GM23248 (cell line): ENCODE measurements at regions not wholly inside any gene's neighbourhood (a gene's known extent, or its start where the extent isn't known, plus 50 kb on each side); places are given as distances from the start of the nearest gene placed in this dataset.

Experiments used
- DNase-seq: peaks from one replicate; pipeline ENCODE4 v3.0.0-alpha.2; 2015
- H2AFZ ChIP-seq: fragments of 200-600 bp; sonication (generic); 2 replicates; pipeline ENCODE4 v1.6.1; 2016; ENCODE audit warnings: antibody characterized with exemption
- H3F3A ChIP-seq: fragments of 200-600 bp; sonication (generic); 2 replicates; pipeline ENCODE4 v1.6.1; 2016; ENCODE audit warnings: mild to moderate bottlenecking, antibody characterized with exemption, mixed run types; ENCODE audit not compliant: insufficient read depth
- H3K27ac ChIP-seq: fragments of 200-600 bp; sonication (generic); 2 replicates; pipeline ENCODE4 v1.5.1; 2016; ENCODE audit warnings: mild to moderate bottlenecking
- H3K27me3 ChIP-seq: fragments of 200-600 bp; sonication (generic); replicated peaks from 2 replicates; pipeline ENCODE4 v1.6.1; 2016; ENCODE audit warnings: mild to moderate bottlenecking; ENCODE audit not compliant: insufficient read depth
- H3K36me3 ChIP-seq: fragments of 200-600 bp; sonication (generic); 2 replicates; pipeline ENCODE4 v1.6.1; 2016; ENCODE audit warnings: low read depth, mild to moderate bottlenecking
- H3K4me1 ChIP-seq: fragments of 200-600 bp; sonication (generic); 2 replicates; pipeline ENCODE4 v1.6.1; 2016; ENCODE audit warnings: mild to moderate bottlenecking; ENCODE audit not compliant: insufficient read depth
- H3K4me2 ChIP-seq: fragments of 200-600 bp; sonication (generic); one replicate; pipeline ENCODE4 v1.6.1; 2016; ENCODE audit warnings: mild to moderate bottlenecking; ENCODE audit not compliant: unreplicated experiment
- H3K4me3 ChIP-seq: fragments of 200-600 bp; sonication (generic); 2 replicates; pipeline ENCODE4 v1.5.1; 2016; ENCODE audit warnings: mild to moderate bottlenecking
- H3K79me2 ChIP-seq: fragments of 200-600 bp; sonication (generic); 2 replicates; pipeline ENCODE4 v1.6.1; 2016; ENCODE audit warnings: mild to moderate bottlenecking; ENCODE audit not compliant: insufficient read depth
- H3K9ac ChIP-seq: fragments of 200-600 bp; sonication (generic); 2 replicates; pipeline ENCODE4 v1.6.1; 2016; ENCODE audit warnings: mild to moderate bottlenecking
- H3K9me2 ChIP-seq: fragments of 200-600 bp; sonication (generic); 2 replicates; pipeline ENCODE4 v1.6.1; 2016; ENCODE audit warnings: mixed run types, mild to moderate bottlenecking, moderate library complexity; ENCODE audit not compliant: insufficient read depth
- H3K9me3 ChIP-seq: fragments of 200-600 bp; sonication (generic); one replicate; pipeline ENCODE4 v1.6.1; 2017; ENCODE audit warnings: low read depth
- H4K20me1 ChIP-seq: fragments of 200-600 bp; sonication (generic); 2 replicates; pipeline ENCODE4 v1.6.0; 2016; ENCODE audit not compliant: insufficient read depth
- EZH2 ChIP-seq: fragments of 200-600 bp; sonication (generic); IDR thresholded peaks from 2 replicates; pipeline ENCODE4 v1.6.1; 2018; ENCODE audit warnings: antibody characterized with exemption, mild to moderate bottlenecking; ENCODE audit not compliant: insufficient read depth, poor library complexity, severe bottlenecking
- EZH2phosphoT487 ChIP-seq: fragments of 200-600 bp; sonication (generic); IDR thresholded peaks from 2 replicates; pipeline ENCODE4 v1.6.1; 2018; ENCODE audit warnings: antibody characterized with exemption, moderate library complexity, mild to moderate bottlenecking, low read depth; ENCODE audit not compliant: insufficient read depth
- WGBS, 2 experiments: methylation state at CpG; one replicate each; pipeline ENCODE4 v1.1.6; 2015 to 2017; ENCODE audit warnings: low lambda C conversion rate in 2 of 2, low coverage in 1 of 2; ENCODE audit errors: missing lambda C conversion rate in 2 of 2; 5-methylcytosine and 5-hydroxymethylcytosine counted together
- in situ Hi-C: fragments of 300-500 bp; cut with MboI; formaldehyde crosslinking; loops from 2 replicates; pipeline ENCODE4 v1.15.0; 2020

DNA sequence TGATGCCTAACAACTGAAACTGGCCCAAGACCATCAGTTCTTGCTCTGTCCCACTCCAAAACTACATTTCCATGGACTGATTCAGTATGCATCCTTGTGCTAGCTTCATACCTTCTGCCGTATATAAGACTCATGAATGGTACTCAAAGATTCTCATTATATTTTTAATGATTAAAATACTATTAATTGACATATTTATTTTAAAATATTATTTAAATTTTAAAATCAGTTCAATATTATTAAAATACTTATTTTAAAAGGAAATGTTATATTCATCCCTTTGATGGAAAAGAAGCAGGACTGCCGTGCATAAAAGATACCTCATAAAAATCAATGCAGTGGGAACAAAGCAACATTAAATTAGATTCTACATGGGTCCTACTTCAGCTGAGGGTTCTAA is 153.4 kb downstream of the AXIN2 start:
- Histone ChIP-seq H3K4me1 (peaks cover 13% of the 10 kb centered on the region; the same call in 1 of the 2 replicates), H3K4me2 (no peak overlapping the region), H3K4me3 (no peak overlapping the region), H3K27ac (no peak overlapping the region), H3K36me3 (no peaks in the 10 kb centered on the region), H3K9me3 (no peaks in the 10 kb centered on the region), H3K9ac (no peak overlapping the region), H3K9me2 (no peaks in the 10 kb centered on the region), H4K20me1 (no peaks in the 10 kb centered on the region), H3K27me3 (no peaks in the 10 kb centered on the region), H3F3A (peaks cover 13% of the 10 kb centered on the region), H3K79me2 (no peaks in the 10 kb centered on the region), H2AFZ (no peak overlapping the region)
- 97 to 100% methylated on average over 2 of the region's 2 CpGs for WGBS, 2 experiments
- TF ChIP-seq EZH2 (no peak), EZH2phosphoT487 (no peak)
- in situ Hi-C loops, result no loop called here
- no peak for DNase-seq

DNA sequence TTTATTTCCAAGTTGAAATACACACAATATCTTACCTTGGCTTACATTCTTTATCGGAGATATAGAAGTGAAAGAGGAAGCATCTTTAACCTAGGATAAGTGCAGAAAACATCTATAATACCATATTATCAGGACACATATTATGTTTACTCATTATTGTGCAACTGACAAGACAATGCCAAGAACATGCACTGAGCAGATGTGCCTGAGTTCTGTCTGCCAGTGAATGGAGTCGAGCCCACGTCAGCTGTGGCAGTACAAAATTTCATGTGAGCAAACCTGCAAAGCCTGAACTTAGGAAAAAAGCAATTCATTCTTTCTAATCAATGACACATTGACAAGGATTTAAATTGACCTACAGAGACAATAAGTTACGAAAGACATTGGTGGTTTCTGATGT is 154.4 kb downstream of the AXIN2 start:
- 15% methylated on average over 4 of the region's 4 CpGs for WGBS, 2 experiments
- in situ Hi-C loops, result no loop called here
- DNase-seq, result peak; percentile 70
- Histone ChIP-seq H3F3A (peaks cover 13% of the 10 kb centered on the region), H3K4me2 (no peak overlapping the region), H3K36me3 (no peaks in the 10 kb centered on the region), H4K20me1 (no peaks in the 10 kb centered on the region), H3K79me2 (no peaks in the 10 kb centered on the region), H3K27me3 (no peaks in the 10 kb centered on the region), H3K4me3 (no peak overlapping the region), H3K9me3 (no peaks in the 10 kb centered on the region), H3K27ac (no peak overlapping the region), H3K4me1 (peaks cover 13% of the 10 kb centered on the region; the same call in 1 of the 2 replicates), H2AFZ (no peak overlapping the region), H3K9me2 (no peaks in the 10 kb centered on the region), H3K9ac (no peak overlapping the region)
- TF ChIP-seq EZH2phosphoT487, result no peak
- TF ChIP-seq EZH2, result no peak

DNA sequence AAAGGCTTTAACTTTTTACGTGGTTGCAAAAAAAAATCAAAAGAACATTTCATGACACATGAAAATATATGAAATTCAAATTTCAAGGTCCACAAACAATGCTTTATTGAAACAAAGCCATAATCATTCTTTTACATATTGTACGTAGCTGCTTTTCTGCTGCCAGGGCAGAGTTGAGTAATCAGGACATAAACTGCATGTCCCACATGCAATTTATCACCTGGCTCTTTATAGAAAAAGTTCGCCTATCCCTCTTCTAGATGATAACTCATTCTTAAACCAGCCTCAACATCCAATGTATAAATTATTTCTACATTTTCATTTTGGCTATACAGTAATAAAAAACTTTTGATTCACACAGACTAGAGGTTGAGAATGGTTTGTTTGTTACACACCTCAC is 154.9 kb downstream of the AXIN2 start:
- WGBS, 2 experiments, result 58 to 60% methylated on average over 3 of the region's 3 CpGs
- no peak for DNase-seq
- Histone ChIP-seq H3K9ac (no peak overlapping the region), H3K27ac (no peak overlapping the region), H3K9me3 (no peaks in the 10 kb centered on the region), H3K4me2 (no peak overlapping the region), H3K4me1 (peaks cover 13% of the 10 kb centered on the region; the same call in 1 of the 2 replicates), H3K9me2 (no peaks in the 10 kb centered on the region), H3K79me2 (no peaks in the 10 kb centered on the region), H3K4me3 (no peak overlapping the region), H2AFZ (no peak overlapping the region), H4K20me1 (no peaks in the 10 kb centered on the region), H3K36me3 (no peaks in the 10 kb centered on the region), H3K27me3 (no peaks in the 10 kb centered on the region), H3F3A (peaks cover 13% of the 10 kb centered on the region)
- TF ChIP-seq EZH2 (no peak), EZH2phosphoT487 (no peak)
- in situ Hi-C loops, result no loop called here

DNA sequence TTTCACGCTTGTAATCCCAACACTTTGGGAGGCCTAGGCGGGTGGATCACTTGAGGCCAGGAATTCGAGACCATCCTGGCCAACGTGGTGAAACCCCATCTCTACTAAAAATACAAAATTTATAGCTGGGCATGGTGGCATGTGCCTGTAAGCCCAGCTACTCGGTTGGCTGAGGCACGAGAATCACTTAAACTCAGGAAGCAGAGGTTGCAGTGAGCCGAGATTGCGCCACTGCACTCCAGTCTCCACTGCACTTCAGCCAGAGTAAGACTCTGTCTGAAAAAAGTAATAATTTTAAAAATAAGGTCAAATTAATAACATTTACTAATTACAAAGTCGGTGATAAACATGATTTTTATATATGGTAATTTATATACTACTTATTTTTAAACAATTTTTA is 155.9 kb downstream of the AXIN2 start:
- Histone ChIP-seq H2AFZ (no peak overlapping the region), H3K4me1 (peaks cover 13% of the 10 kb centered on the region; the same call in 1 of the 2 replicates), H3K9me2 (no peaks in the 10 kb centered on the region), H3K27ac (no peak overlapping the region), H3K36me3 (no peaks in the 10 kb centered on the region), H3K79me2 (no peaks in the 10 kb centered on the region), H3K9me3 (no peaks in the 10 kb centered on the region), H3K27me3 (peaks cover 8% of the 10 kb centered on the region; the same call in 1 of the 2 replicates), H3F3A (peaks cover 13% of the 10 kb centered on the region), H3K4me3 (no peak overlapping the region), H3K4me2 (no peak overlapping the region), H4K20me1 (no peaks in the 10 kb centered on the region), H3K9ac (no peak overlapping the region)
- 73 to 76% methylated on average over 9 of the region's 9 CpGs for WGBS, 2 experiments
- DNase-seq, result no peak
- in situ Hi-C loops, result no loop called here
- no peak for TF ChIP-seq EZH2
- no peak for TF ChIP-seq EZH2phosphoT487

DNA sequence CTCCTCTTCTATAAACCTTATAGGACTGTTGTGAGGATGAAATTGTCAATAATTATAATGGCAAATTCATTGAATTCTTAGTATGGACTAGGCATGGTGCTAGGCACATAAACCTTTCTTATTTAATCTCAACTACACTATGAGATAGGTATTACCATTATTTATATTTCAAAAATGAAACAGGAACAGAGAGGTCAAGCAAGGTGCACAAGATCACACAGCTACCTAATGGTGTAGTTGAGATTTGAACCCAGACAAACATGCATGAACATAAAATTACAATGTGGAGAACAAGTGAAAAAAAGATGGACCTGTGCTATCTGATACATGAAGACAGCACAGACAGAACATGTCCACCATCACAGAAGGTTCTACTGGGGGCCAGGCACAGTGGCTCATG is 156.7 kb downstream of the AXIN2 start:
- in situ Hi-C loops, result no loop called here
- no peak overlapping the region for H3K27ac ChIP-seq
- TF ChIP-seq EZH2 (no peak), EZH2phosphoT487 (no peak)
- no peak overlapping the region for H3K4me3 ChIP-seq
- no peaks in the 10 kb centered on the region for H4K20me1 ChIP-seq
- H3K79me2 ChIP-seq, result no peaks in the 10 kb centered on the region
- peaks cover 12% of the 10 kb centered on the region; the same call in 1 of the 2 replicates for H3K4me1 ChIP-seq
- H3K9ac ChIP-seq, result no peak overlapping the region
- no peaks in the 10 kb centered on the region for H3K9me3 ChIP-seq
- H3K9me2 ChIP-seq, result no peaks in the 10 kb centered on the region
- no peak overlapping the region for H3K4me2 ChIP-seq
- no peaks in the 10 kb centered on the region for H3K36me3 ChIP-seq
- H3F3A ChIP-seq, result peaks cover 12% of the 10 kb centered on the region
- no peak for DNase-seq
- H2AFZ ChIP-seq, result no peak overlapping the region
- peaks cover 16% of the 10 kb centered on the region; the same call in 1 of the 2 replicates for H3K27me3 ChIP-seq
